ENCODE measurements at regions not wholly inside any gene's neighbourhood (a gene's known extent, or its start where the extent isn't known, plus 50 kb on each side); places are given as distances from the start of the nearest gene placed in this dataset.

- POLR2A ChIA-PET (ENCODE audit: partially characterized antibody), result no interaction called here
- Histone ChIP-seq H3K79me2 (ENCODE audit: control insufficient read depth in 1 of 2, insufficient read depth in 2 of 2, low read length in 2 of 2) (no peaks in the 10 kb centered on the region), H3K27me3 (replicated peaks in 1 of 4; ENCODE audit: control insufficient read depth in 3 of 4, extremely low read depth in 1 of 4, insufficient read depth in 3 of 4, low read length in 3 of 4) (no peaks in the 10 kb centered on the region), H4K91ac (replicated peaks; ENCODE audit: insufficient read length, low read length) (no peak overlapping the region), H2AFZ (ENCODE audit: low read length) (no peak overlapping the region), H3K14ac (ENCODE audit: insufficient read length) (no peak overlapping the region), H2BK5ac (ENCODE audit: low read depth, low read length) (no peak overlapping the region), H2BK20ac (ENCODE audit: low read length) (no peak overlapping the region), H3K4ac (replicated peaks; ENCODE audit: insufficient read length, low read depth, low read length) (no peak overlapping the region), H3K4me3 (ENCODE audit: extremely low read depth in 1 of 4, insufficient read depth in 2 of 4, low read depth in 3 of 4, low read length in 4 of 4) (no peak overlapping the region), H3K23me2 (ENCODE audit: low read depth, low read length) (no peaks in the 10 kb centered on the region), H3K9me3 (ENCODE audit: insufficient read depth in 2 of 2, low read depth in 1 of 2, low read length in 1 of 2) (0 out of 4 replicates have a peak, but pooled peaks cover 1 to 2% of the 10 kb centered on the region in 2 experiments), H2AK5ac (ENCODE audit: low read depth, low read length) (no peak overlapping the region), H3K27ac (ENCODE audit: low read depth, low read length) (no peak overlapping the region), H3K36me3 (ENCODE audit: control insufficient read depth in 2 of 4, insufficient read depth in 4 of 4, low read length in 3 of 4) (no peaks in the 10 kb centered on the region), H3K79me1 (ENCODE audit: low read depth, low read length) (no peaks in the 10 kb centered on the region), H3K4me2 (ENCODE audit: insufficient read depth in 1 of 2, low read depth in 2 of 2, low read length in 2 of 2) (no peak overlapping the region), H2BK12ac (ENCODE audit: low read depth, low read length) (no peak overlapping the region), H3K9ac (replicated peaks in 1 of 4; ENCODE audit: extremely low read depth in 1 of 4, low read depth in 3 of 4, low read length in 3 of 4) (no peak overlapping the region), H3K23ac (ENCODE audit: insufficient read length) (no peak overlapping the region), H3K56ac (replicated peaks; ENCODE audit: insufficient read length, low read depth, low read length) (no peak overlapping the region), H4K20me1 (replicated peaks in 1 of 2; ENCODE audit: control insufficient read depth in 1 of 2, insufficient read depth in 2 of 2, low read length in 2 of 2) (no peaks in the 10 kb centered on the region), H4K5ac (ENCODE audit: insufficient read length, low read depth, low read length) (no peak overlapping the region), H3K4me1 (replicated peaks in 1 of 4; ENCODE audit: control insufficient read depth in 3 of 4, insufficient read depth in 4 of 4, low read length in 3 of 4) (no peaks in the 10 kb centered on the region), H2BK120ac (replicated peaks; ENCODE audit: low read depth, low read length) (no peak overlapping the region), H3K18ac (ENCODE audit: extremely low read depth, low read length) (no peak overlapping the region), H2BK15ac (ENCODE audit: low read length) (no peak overlapping the region), H4K8ac (ENCODE audit: extremely low read depth, insufficient read depth, low read length) (no peak overlapping the region)
- no peak for DNase-seq (ENCODE audit: low read depth in 1 of 2, low spot score in 2 of 2)
- CTCF ChIA-PET (ENCODE audit: partially characterized antibody), result interaction anchor here (0.6 kb wide), 1 partner anchor 213 kb away, joined by 3 read pairs; no protein-coding TSS in a partner anchor
- 83% methylated on average over 20 of the region's 21 CpGs; no CpG with 5 or more reads in 1 of the 2 experiments for WGBS, 2 experiments (ENCODE audit: extremely low coverage in 1 of 2, insufficient coverage in 1 of 2, insufficient read length in 1 of 2, insufficient replicate concordance in 2 of 2, low coverage in 1 of 2, low lambda C conversion rate in 2 of 2, missing lambda C conversion rate in 1 of 2)
- no peak for FAIRE-seq
- TF ChIP-seq TAF7 (optimal IDR thresholded peaks at IDR 0.05; ENCODE audit: borderline replicate concordance, low read depth, low read length), result no peak
Measured at GRCh38 chr16:88144028-88144511, 192.8 kb downstream of the BANP start.

Data from H1 (cell line).